ENCODE measurements at regions not wholly inside any gene's neighbourhood (a gene's known extent, or its start where the extent isn't known, plus 50 kb on each side); places are given as distances from the start of the nearest gene placed in this dataset.

- TF ChIP-seq CTCF (IDR thresholded peaks at IDR 0.05) (no peak), POLR2A (IDR thresholded peaks at IDR 0.05) (no peak)
Observed at GRCh38 chr11:134781380-134781866, 369.4 kb upstream of the B3GAT1 start.

Measured in body of pancreas (tissue), 4 donors.